GM19240 (cell line): ENCODE measurements at regions not wholly inside any gene's neighbourhood (a gene's known extent, or its start where the extent isn't known, plus 50 kb on each side); places are given as distances from the start of the nearest gene placed in this dataset.

ENCODE experiments used
- DNase-seq: peaks from one replicate; pipeline ENCODE4 v3.0.0; 2011; ENCODE audit warnings: low spot score; ENCODE audit not compliant: insufficient read length

DNA sequence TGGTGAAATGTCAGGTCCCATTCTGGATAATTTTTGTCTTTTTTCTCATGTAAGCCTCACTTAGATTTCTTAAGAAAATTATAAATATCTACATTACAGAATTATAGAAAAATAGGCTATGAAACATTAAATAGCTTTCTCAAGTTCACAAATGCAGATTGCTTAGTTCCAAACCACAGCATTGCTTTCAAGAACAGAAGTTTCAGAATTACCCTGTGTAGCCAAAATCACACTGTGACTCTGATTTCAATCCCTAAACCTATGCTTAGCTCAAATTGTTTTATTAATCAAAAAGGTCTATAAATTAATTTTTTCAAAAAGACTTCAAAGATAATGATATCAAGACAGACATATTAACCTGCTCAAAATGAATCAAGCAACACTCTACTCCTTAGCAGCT, 881.2 kb upstream of the PCDH20 start:
- no peak for DNase-seq

DNA sequence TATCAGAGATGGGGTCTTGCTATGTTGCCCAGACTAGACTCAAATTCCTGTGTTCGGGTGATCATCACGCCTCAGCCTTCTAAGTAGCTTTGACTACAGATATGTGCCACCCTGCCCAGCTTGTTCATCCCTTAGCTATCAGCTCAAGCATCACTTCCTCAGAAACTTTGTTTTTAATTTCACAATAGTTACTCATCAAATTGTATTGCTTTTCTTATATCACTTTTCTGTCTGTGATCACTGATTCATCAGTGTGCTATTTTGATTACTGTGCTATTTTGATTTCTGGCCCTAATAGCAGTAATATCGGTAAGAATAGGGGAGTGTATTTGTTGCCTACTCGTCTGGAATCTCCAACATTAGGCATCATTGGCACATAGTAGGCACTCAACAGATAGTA, 878.6 kb upstream of the PCDH20 start:
- no peak for DNase-seq

DNA sequence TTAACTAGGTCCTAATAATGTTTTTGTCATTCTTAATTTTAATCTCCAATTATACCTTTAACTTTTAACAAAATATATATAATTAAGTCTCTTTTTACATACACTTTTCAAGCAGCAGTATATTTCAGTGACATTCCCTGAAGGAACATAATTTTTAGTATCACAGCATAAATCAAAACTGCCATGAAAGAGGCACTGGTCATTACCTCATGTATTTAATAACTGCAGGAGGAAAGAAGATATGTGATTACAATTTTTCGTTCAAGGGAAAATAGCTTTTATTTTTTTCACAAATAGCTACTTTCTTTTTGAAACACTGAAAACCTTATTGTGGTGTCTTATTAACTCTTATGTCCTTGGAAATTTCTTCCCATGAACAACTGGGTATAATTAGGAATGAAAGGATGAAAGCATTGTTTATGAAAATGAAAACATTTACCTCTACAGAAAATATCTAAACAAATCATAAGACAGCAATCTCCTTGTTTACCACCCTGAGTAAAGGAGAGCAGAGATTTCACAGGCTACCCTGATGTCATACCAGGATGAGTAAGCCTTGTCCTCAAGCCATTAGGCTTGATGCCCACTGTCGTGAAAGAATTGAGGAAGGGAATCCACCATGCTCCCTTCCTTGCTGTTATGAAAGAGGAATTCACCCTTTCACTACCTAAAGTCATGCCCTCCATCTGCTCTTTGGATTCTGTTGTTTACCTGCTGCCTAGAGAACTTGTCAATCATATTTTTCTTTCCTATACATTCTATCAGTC, 877.2 kb upstream of the PCDH20 start:
- DNase-seq = no peak

DNA sequence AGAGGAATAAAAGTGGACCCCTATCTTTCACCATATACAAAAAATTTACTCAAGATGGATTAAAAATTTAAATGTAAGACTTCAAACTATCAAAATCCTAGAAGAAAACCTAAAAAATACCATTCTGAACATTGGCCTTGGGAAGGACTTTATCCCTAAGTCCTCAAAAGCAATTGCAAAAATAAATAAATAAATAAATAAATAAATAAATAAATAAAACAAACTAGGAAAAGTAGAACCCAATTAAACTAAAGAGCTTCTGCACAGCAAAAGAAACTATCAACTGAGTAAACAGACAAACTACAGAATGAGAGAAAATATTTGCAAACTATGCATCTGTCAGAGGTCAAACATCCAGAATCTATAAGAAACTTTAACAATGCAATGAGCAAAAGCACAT, 874.9 kb upstream of the PCDH20 start:
- no peak for DNase-seq

DNA sequence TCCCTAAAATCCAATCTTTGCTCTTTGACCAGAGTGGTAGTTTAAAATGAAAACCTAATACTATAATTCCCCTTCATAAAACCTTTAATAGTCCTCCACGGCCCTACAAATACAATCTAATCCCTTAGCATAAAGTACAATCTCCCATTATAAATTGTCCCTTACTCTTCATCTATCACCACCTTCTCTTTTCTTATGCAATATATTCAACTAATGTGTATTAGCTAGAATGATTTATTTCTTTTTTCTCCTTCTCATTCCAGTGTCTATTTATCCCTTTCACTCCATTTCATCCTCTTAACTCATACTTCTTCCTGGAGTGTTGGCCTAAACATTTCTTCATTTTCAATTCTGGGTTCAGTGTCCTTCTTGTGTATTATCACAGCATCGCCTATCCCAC, 872.1 kb upstream of the PCDH20 start:
- no peak for DNase-seq

DNA sequence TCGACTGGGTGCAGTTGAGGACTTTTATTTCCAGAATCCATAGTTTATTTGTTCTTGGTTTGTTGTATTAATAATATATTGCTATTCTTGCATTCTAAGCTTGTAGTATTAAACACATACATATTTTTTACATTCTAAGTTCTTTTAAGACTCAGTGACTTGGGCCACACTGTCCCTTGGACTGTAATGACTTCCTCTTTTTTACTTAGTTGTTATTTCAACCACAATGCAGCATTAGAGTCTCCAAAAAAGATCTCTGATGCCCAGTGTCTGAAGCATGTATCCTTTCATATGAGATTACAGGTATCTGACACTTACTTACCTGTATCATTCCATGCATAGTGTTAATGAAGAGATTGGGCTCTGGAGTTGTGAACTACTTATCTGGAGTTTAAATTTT, 864.9 kb upstream of the PCDH20 start:
- DNase-seq = no peak

DNA sequence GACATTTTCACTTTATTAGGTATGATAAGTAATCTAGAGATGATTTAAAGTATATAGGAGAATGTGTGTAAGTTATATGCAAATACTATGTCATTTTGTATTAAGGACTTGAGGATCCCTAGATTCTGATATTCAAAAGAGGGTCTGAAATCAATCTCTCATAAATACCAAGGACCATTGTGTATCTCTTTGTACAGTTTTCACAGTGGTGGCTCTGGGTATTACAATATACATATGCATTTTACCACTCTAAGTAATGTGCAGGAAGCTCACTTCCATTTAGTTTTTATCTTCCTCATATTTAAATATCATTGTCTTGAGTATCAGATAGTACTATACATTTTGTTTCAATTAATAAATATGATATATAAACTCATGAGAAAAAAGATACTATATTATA, 862.6 kb upstream of the PCDH20 start:
- no peak for DNase-seq

DNA sequence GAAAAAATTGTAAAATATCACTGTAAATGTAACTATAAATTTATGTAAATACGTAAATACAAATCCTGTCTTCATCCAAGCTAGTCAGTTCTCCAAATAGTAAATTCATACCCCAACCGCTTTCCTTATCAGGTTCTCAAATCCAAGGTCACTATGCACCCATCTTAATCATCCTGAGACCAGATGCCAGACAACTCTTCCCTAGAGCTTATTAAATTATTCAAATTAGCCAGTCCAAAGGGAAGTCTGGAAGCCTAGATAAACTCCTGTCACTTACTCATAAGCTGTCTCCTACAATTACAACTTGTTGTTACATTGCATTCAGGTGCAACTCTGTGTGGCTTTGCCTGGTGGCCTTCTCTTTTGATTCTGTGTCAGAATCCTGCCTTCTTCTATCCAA, 836.1 kb upstream of the PCDH20 start:
- no peak for DNase-seq

DNA sequence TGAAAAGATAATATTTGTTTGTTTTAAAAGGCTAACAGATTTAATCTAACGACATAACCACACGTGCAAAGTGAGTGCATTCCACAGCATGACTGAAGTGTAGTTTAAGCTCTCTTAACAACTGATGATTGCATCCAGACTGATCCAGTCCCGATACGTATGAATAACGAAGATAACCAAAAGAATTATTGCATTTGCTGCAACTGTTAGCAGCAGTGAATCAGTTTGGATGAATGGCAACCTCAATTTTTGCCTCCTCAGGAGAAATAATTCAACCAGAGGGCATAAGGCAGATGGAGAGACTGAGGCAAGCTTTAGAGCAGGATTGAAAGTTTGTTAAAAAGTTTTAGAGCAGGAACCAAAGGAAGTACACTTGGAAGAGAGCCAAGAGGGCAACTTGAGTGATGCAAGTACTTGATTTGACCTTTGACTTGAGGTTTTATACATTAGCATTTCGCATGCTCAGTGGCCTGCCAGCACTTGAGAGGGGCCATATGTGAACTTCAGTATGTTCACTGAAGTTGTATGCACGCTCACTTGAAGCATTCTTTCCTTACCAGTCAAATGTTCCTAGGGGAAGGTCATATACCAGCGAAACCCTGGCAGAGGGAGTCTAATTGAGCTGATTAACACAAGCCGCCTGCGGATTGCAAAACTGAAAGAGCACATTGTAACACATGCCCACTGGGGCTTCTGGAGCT, 835.0 kb upstream of the PCDH20 start:
- no peak for DNase-seq

DNA sequence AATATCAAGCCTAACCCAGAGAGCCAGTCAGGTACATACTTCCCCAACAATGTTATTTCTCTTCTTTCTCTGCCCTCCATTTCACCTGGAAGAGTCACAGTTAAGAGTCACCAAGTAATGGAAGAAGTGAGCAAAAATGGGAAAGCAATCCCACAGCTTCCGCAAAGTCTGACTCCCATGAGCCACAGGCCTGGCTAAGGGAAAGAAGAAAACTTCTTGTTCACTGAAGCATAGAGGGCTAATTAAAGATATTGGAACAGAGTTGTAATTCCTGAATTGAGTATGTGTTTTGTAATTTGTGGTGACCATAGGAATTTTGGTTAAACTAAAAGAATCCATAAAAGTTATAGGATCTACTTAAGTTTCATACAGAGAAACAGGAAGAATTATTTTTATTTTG, 830.9 kb upstream of the PCDH20 start:
- no peak for DNase-seq

DNA sequence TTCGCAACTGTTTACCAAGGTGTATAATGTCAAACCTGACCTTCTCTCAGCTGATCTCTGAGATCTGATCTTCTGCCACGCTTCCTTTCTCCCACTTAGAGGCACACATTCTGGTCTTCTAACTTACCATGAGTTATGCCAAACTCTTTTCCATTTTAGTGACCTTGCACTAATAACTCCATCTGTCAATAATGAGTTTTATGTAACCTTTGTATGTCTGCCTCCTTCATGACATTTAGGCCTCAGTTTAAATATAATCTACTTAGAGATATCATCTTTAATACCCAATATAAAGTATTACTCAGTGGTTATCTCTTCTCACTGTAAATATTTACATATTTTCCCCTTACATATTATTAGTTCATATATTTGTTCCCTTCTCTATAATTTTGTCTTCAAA, 827.5 kb upstream of the PCDH20 start:
- DNase-seq = no peak

DNA sequence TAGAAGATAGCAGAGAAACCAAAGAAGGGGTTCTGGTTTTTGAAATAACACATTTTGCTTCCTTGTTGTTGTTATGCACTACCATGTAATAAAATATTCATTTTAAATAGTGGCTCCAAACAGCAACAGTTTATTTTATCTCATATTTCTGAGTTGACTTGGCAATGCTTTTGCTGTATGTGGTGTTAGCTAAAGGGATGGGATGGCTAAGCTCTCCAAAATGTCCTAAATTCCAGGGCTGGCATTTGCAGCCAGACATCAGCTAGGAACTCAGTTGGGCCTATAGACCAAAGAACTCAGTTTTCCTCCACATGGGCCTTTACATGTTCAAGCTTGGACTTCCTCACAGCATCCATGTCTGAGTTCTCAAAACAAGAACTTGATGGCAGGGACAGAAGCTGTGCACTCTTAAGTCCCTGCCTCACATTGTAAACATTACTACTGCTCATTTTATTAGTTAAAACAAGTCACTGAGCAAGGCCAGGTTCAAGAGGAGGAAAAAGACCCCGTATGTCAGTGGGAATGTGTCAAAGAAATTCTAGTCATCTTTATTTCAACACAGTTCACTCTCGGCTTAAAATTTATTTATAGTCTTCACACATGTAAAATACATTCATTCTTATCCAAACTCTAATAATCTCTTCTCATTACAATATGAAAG, 819.3 kb upstream of the PCDH20 start:
- no peak for DNase-seq

DNA sequence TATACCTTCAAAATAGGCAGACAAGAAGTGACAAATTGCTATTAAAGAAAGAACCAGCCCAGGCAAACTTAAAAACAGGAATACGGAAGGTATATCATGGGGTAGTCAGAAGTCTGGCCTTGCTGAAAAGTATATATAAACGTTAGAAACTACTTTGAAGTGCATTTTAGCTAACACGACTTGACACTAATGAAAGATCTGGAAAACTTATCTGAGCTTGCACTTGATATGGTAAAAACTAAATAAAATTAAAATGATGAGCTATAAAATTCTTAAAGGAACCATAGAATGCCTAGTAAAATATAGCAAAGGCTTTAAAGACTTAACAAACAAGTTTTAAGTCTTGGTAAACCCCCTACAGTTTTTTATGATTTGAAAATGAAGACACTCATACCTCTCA, 795.3 kb upstream of the PCDH20 start:
- DNase-seq = no peak

DNA sequence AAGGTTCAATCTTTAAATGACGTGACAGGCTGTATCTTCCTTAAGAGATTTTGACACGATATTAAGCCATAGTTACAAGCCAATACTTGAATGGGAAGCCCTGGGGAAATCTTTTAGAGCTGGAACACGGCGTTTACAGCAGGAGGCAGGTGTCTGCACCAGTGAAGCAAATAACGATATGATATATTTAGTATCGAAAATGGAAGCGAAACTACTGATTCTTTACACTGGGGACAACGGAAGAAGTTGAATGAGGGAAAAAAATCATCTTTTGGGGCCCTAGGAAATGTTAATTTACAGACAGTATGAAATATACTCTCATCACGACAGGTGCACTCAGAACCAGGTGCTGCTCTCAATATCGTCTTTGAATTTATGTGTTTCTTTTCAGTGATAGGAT, 793.9 kb upstream of the PCDH20 start:
- no peak for DNase-seq

DNA sequence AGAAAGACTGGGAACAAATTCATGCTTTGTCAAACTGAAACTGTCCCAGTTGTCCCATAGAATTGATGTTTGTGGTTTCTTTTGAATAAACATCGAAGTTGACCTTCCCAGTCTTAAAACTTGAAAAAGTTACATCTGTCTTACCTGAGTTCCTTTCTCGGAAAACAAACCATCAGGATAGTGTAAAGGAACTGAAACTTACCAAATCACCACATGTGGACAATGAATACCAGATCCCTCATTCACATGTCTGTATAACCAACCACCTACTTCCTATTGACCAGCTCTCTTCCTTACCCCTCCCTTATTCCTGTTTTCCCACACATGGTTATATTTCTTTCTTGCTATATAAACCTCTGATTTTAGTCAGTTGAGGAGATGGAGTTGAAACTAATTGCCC, 791.7 kb upstream of the PCDH20 start:
- no peak for DNase-seq

DNA sequence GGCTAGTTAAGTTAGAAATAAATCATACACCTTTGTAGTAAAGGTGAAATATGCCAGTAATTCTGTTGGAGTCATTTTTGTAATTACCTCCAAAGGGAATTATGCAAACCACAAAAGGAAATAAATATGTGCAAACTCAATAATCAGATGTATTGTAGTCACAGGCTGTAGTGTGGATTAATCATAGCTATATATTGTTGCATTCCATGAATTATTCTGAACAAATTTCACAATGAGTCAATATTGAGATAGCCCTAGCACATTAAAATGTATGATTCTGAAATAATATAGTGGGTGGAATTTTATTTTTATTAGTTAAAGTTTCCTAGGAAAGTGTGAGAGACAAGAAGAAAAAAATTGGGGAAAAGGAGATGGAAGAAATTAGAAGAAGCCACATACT, 790.5 kb upstream of the PCDH20 start:
- DNase-seq = no peak

DNA sequence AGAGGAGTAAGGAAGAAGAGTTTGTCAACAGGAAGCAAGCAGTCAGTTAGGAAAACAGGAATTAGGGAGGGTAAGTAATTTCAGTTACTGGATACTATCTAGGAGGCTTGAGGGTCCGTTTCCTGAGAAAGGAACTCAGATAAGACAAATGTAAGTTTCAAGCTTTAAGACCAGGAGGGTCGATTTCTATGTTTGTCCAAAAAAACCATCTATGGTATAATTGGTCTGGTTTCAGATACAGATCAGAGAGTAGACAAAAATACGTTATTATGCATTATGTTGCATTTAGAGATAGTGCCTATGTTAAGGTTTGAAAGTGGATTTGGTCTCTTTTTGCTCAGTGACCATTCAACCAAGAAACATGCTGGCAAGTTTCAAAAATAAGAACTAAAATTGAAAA, 789.6 kb upstream of the PCDH20 start:
- no peak for DNase-seq

DNA sequence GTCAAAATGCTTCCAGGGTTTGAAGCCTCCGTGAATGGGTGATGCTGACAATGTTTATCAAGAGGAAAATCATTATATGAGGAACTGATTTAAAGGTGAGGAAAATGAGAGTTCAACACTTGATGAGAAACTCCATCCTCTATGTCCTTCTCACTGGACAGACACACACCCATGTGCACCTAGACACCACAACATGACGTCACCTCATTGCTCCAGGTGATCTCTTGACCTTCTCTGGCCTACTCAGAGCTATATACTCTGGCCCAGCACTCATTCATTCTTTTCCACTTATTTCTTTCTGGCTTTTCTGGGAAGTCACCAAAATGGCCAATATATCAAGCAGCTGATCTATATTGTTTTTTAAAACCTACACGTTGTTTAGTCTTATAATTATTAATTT, 778.7 kb upstream of the PCDH20 start:
- no peak for DNase-seq

DNA sequence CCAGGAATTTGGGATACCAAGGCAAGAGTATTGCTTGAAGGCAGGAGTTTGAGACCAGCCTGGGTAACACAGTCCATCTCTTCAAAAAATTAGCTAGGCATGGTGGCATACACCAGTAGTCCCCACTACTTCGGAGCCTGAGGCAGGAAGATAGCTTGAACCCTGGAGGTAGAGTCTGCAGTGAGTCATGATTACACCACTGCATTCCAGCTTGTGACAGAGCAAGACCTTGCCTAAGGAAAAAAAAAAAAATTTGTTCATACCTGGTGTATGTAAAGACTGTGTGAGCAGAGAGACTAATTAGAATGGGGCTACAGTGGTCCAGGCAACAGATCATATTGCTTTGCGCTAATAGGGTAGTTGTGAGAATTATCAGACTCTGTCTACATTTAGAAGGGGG, 778.3 kb upstream of the PCDH20 start:
- no peak for DNase-seq

DNA sequence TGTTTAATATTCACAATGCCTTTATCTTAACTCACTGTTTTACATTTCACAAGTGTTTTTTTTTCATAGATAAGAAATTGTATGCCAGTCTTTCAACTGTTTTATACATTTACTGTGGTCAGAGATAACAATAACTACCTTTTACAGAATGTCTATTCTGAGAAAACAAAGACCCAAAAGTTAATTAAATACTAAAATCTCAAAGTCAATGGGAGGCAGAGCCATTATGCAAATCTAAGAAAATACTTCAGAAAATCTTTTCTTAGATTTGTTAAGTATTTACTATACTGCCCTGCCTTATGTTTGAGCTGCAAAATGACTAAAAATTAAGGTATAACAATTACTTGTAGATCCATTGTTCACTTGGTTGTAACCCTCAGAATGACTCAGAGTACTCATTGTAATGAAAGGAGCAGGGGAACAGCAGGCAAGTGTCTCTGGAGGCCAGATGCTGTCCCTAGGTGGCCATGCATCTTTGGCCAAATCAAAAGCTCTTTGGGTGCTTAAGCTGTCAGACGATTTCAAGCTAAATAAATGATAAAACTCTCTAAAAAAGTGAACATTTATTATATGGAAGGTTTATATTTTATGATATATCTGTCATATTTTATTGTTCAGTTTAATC, 770.1 kb upstream of the PCDH20 start:
- no peak for DNase-seq

DNA sequence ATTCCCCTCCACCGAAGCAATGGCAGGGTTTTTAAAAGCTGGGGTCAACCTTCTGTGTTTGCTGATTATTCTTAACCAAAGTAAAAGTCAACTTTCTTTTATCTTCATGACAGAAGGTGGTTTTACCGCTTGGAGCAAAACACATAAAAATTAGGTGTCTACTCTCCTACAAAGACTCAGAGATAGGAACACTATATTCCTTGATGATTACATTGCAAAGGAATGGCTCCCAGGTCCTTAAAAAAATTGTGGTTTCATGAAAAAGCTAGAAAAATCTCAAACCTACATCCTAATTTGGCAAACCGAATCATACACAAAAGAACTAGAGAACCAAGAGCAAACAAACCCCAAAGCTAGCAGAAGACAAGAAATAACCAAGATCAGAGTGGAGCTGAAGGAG, 760.4 kb upstream of the PCDH20 start:
- no peak for DNase-seq

DNA sequence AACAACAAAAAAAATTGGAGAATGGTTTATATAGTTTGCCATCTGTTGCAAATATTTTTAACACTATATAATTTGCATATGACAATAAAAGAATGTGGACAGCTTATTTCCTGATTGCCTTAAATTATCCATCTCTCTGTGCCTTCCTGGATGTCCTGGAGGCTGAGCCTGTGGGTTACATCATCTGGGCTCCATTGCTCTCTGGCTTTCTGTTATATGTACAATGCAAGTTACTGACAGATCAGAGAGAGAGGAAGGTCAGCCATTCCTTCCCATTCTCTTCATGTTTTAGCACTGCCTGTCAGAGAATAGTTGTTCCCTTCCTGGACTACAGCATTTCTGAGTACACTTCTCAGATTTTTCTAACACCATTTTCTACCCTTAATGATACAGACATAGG, 758.3 kb upstream of the PCDH20 start:
- no peak for DNase-seq
